Activated naive CD4-positive, alpha-beta T cell treated with anti-CD3 and anti-CD28 coated beads, Interleukin-2, amount 10 ng/mL, durations not matched to agents 7 days and 5 days (primary cell): ENCODE measurements at regions not wholly inside any gene's neighbourhood (a gene's known extent, or its start where the extent isn't known, plus 50 kb on each side); places are given as distances from the start of the nearest gene placed in this dataset.

Source experiments
- CTCF ChIA-PET: fragments of 350-600 bp; sonication (Branson Sonifier 250); formaldehyde crosslinking; loops from one replicate; lab custom pipeline; 2021; ENCODE audit warnings: antibody characterized with exemption; lab: Charles Lee
- DNase-seq: peaks from one replicate; pipeline ENCODE4 v3.0.0-alpha.2; 2020
- H3K27ac Mint-ChIP-seq: one replicate; pipeline ENCODE4 v1.8.0; 2021; ENCODE audit warnings: mild to moderate bottlenecking, moderate library complexity, mixed read lengths
- H3K27me3 Mint-ChIP-seq: one replicate; pipeline ENCODE4 v1.8.0; 2021; ENCODE audit warnings: mild to moderate bottlenecking, mixed read lengths
- H3K36me3 Mint-ChIP-seq: one replicate; pipeline ENCODE4 v1.8.0; 2021; ENCODE audit warnings: mixed read lengths
- H3K4me1 Mint-ChIP-seq: one replicate; pipeline ENCODE4 v1.8.0; 2021; ENCODE audit warnings: mixed read lengths
- H3K4me3 Mint-ChIP-seq: one replicate; pipeline ENCODE4 v1.8.0; 2021; ENCODE audit warnings: mild to moderate bottlenecking, moderate library complexity, mixed read lengths
- H3K9me3 Mint-ChIP-seq: one replicate; pipeline ENCODE4 v1.8.0; 2021; ENCODE audit warnings: mixed read lengths

- Mint-ChIP-seq H3K27me3 (no peaks in the 10 kb centered on the region), H3K4me1 (peaks cover 7% of the 10 kb centered on the region), H3K9me3 (no peaks in the 10 kb centered on the region), H3K27ac (no peak overlapping the region), H3K4me3 (no peak overlapping the region), H3K36me3 (no peaks in the 10 kb centered on the region)
- CTCF ChIA-PET: interaction anchor here (0.9 kb wide), 1 partner anchor 27 kb away, joined by 4 read pairs; no protein-coding TSS in a partner anchor
- DNase-seq: no peak
These were observed 146.9 kb upstream of the DMRT1 start for GRCh38 chr9:694403-695154.

GRCh38 chr9:695252-695651 is 146.2 kb upstream of the DMRT1 start:
- CTCF ChIA-PET: no interaction called here
- no peak overlapping the region for H3K27ac Mint-ChIP-seq

DNA sequence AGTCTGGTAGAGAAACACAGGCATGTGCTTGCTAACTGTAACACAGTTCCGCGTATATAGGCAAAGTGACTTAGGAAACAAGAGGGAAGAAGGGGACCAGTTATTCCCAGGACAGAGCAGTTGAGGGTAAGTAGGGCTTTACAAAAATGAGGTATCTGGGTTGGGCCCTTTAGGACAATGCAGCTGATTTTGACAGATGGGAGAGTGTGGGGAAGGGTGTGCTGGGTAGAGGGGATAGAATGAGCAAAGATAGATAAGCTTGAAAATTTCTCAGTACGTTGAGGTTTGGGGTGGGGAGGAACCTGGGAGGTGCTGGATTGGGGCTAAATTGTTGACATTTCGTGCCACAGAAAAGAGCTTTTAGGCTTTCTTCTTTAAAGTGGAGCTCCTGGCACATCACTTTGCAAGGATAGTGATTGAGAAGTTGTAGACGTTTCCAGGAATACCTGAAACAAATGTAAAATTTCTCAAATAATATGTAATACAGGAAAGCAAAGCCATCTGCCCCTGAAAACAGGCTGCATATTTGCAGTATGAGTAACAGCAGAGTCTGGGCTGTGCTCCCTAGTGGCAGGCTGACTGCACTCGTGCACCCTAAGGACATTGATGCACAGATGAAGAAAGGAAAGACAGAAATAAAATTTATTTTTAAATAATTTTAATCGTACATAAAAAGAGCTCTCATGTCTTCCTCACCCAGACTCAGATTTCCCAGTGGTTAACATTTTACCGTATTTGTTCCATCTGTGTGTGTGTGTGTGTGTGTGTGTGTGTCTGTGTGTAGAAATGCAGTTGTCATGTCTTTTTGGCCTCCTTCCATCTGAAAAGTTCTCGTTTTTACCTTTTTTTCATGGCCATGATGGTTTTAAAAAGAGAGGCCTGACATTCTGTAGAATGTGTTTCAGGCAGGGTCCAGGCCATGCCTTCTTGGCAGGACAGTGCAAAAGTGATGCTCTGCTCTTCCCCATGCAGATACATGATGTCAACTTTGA is 144.9 kb upstream of the DMRT1 start:
- CTCF ChIA-PET: no interaction called here
- Mint-ChIP-seq H3K4me3 (no peak overlapping the region), H3K4me1 (peaks cover 7% of the 10 kb centered on the region), H3K36me3 (no peaks in the 10 kb centered on the region), H3K27ac (no peak overlapping the region), H3K9me3 (no peaks in the 10 kb centered on the region), H3K27me3 (no peaks in the 10 kb centered on the region)
- DNase-seq: no peak

More at GRCh38 chr9:695252-695651, 146.2 kb upstream of the DMRT1 start:
- H3K9me3 Mint-ChIP-seq: no peaks in the 10 kb centered on the region
- no peaks in the 10 kb centered on the region for H3K36me3 Mint-ChIP-seq
- H3K4me1 Mint-ChIP-seq: peaks cover 7% of the 10 kb centered on the region
- H3K27me3 Mint-ChIP-seq: no peaks in the 10 kb centered on the region
- no peak overlapping the region for H3K4me3 Mint-ChIP-seq
- no peak for DNase-seq

DNA sequence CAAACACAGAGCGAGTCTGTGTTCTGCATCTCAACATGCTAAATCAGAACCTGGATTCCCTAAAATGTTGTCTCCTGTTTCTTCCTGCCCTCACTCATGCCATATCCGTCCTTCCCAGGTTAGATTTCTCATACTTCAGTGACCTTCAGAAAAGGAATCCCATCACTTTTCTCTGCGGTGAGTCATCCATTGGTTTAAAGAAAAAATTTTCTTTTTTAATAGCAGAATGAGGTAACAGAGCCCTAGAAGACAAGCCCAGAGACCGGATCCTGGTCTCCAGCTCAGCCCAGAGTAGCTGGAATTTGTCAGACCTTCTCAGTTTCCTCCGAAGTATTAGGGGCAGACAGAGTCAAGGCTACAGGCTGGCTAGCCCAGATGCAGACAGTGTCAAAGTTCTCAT is 143.2 kb upstream of the DMRT1 start:
- peaks cover 6% of the 10 kb centered on the region for H3K4me1 Mint-ChIP-seq
- no peak overlapping the region for H3K4me3 Mint-ChIP-seq
- CTCF ChIA-PET: no interaction called here
- no peaks in the 10 kb centered on the region for H3K27me3 Mint-ChIP-seq
- no peaks in the 10 kb centered on the region for H3K36me3 Mint-ChIP-seq
- no peaks in the 10 kb centered on the region for H3K9me3 Mint-ChIP-seq
- no peak for DNase-seq
- no peak overlapping the region for H3K27ac Mint-ChIP-seq

DNA sequence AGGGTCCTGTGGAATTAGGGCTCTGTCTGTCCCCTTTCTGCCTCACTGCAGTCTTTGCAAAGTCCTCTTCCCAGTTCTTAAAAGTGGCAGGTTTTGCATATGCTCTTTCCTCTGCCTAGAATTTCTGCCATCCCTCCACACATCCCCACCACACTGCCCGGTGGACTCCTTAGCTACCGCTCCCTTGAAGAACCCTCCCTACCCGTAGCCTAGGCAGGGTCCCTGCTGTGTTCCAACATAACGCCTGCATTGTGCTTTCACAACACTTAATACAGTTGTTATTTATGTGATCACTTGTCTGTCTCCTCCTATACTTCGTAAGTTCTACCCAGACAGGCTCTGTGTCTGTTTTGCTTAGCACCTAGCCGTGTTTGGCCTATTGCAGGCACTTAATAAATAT is 142.5 kb upstream of the DMRT1 start:
- H3K36me3 Mint-ChIP-seq: no peaks in the 10 kb centered on the region

GRCh38 chr9:699396-699795 is 142.1 kb upstream of the DMRT1 start:
- H3K4me1 Mint-ChIP-seq: no peaks in the 10 kb centered on the region
- no peak overlapping the region for H3K27ac Mint-ChIP-seq
- no peak overlapping the region for H3K4me3 Mint-ChIP-seq
- H3K9me3 Mint-ChIP-seq: no peaks in the 10 kb centered on the region
- no peak for DNase-seq
- no peaks in the 10 kb centered on the region for H3K27me3 Mint-ChIP-seq
- H3K36me3 Mint-ChIP-seq: no peaks in the 10 kb centered on the region
- CTCF ChIA-PET: no interaction called here

More for the DNA sequence above, 142.5 kb upstream of the DMRT1 start:
- no peaks in the 10 kb centered on the region for H3K27me3 Mint-ChIP-seq
- no peak overlapping the region for H3K27ac Mint-ChIP-seq
- CTCF ChIA-PET: no interaction called here
- no peak for DNase-seq
- no peak overlapping the region for H3K4me3 Mint-ChIP-seq
- no peaks in the 10 kb centered on the region for H3K4me1 Mint-ChIP-seq
- H3K9me3 Mint-ChIP-seq: no peaks in the 10 kb centered on the region

GRCh38 chr9:700365-701282 is 140.9 kb upstream of the DMRT1 start:
- Mint-ChIP-seq H3K27ac (no peak overlapping the region), H3K4me3 (no peak overlapping the region), H3K36me3 (no peaks in the 10 kb centered on the region), H3K27me3 (no peaks in the 10 kb centered on the region), H3K4me1 (no peaks in the 10 kb centered on the region), H3K9me3 (no peaks in the 10 kb centered on the region)
- no peak for DNase-seq
- CTCF ChIA-PET: no interaction called here

DNA sequence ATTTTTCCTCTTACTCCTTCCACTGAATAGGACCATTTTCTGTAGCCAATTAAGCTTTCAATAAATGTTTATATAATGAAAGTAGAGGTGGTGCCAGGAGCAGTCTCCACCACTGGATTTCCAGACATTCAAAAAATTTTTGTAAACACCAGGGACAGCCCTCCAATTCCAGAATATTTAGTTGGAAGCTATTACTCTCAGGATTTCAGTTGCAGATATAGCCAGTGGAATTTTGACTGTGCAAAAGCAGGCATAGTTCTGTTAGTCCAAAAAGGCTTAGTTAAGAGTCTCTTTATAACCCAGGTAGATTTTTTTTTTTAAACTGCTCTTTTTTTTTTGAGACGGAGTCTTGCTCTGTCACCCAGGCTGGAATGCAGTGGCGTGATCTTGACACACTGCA is 138.1 kb upstream of the DMRT1 start:
- Mint-ChIP-seq H3K27me3 (peaks cover 7% of the 10 kb centered on the region), H3K27ac (no peak overlapping the region), H3K4me3 (no peak overlapping the region), H3K4me1 (peaks cover 14% of the 10 kb centered on the region), H3K36me3 (no peaks in the 10 kb centered on the region), H3K9me3 (no peaks in the 10 kb centered on the region)
- no peak for DNase-seq
- CTCF ChIA-PET: no interaction called here

- CTCF ChIA-PET: interaction anchor here (1.0 kb wide), 1 partner anchor 58 kb away, joined by 3 read pairs; no protein-coding TSS in a partner anchor
- Mint-ChIP-seq H3K9me3 (no peaks in the 10 kb centered on the region), H3K27ac (no peak overlapping the region), H3K4me3 (peak overlapping the region; percentile 82), H3K36me3 (peaks cover 7% of the 10 kb centered on the region), H3K4me1 (peaks cover 20% of the 10 kb centered on the region), H3K27me3 (peaks cover 10% of the 10 kb centered on the region)
- DNase-seq: no peak
These were observed 135.4 kb upstream of the DMRT1 start for GRCh38 chr9:706073-706472.

GRCh38 chr9:706606-707459 is 134.7 kb upstream of the DMRT1 start:
- CTCF ChIA-PET: interaction anchor here (0.7 to 1.0 kb wide), 2 partner anchors 57 to 161 kb away, joined by 3 to 4 read pairs; no protein-coding TSS in a partner anchor
- H3K9me3 Mint-ChIP-seq: no peaks in the 10 kb centered on the region

DNA sequence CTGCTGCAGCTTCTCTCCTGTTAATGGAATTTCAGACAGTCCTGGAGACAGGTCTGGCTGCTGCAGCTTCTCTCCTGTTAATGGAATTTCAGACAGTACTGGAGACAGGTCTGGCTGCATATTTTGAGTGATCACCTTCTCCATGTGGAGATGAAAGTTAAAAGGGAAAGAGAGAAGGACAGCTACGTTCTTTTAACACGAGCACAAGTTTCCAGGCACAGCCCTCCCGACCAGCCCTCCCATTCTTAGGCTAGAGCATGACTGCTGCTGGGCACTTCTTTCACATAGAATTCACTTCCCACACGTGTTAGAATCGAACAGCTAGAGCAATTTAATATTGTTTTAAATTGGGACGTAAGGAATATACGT is 133.3 kb upstream of the DMRT1 start:
- Mint-ChIP-seq H3K9me3 (no peaks in the 10 kb centered on the region), H3K27ac (no peak overlapping the region), H3K4me3 (no peak overlapping the region), H3K4me1 (peaks cover 20% of the 10 kb centered on the region), H3K27me3 (peaks cover 10% of the 10 kb centered on the region), H3K36me3 (peaks cover 7% of the 10 kb centered on the region)
- CTCF ChIA-PET: interaction anchor here (1.1 kb wide), 1 partner anchor 205 kb away, joined by 4 read pairs; no protein-coding TSS in a partner anchor
- no peak for DNase-seq

More at GRCh38 chr9:706606-707459, 134.7 kb upstream of the DMRT1 start:
- peaks cover 7% of the 10 kb centered on the region for H3K36me3 Mint-ChIP-seq
- peaks cover 10% of the 10 kb centered on the region for H3K27me3 Mint-ChIP-seq
- DNase-seq: peak; percentile 60
- H3K4me3 Mint-ChIP-seq: peak overlapping the region; percentile 82
- peak overlapping the region; percentile 55 for H3K27ac Mint-ChIP-seq
- H3K4me1 Mint-ChIP-seq: peaks cover 20% of the 10 kb centered on the region

DNA sequence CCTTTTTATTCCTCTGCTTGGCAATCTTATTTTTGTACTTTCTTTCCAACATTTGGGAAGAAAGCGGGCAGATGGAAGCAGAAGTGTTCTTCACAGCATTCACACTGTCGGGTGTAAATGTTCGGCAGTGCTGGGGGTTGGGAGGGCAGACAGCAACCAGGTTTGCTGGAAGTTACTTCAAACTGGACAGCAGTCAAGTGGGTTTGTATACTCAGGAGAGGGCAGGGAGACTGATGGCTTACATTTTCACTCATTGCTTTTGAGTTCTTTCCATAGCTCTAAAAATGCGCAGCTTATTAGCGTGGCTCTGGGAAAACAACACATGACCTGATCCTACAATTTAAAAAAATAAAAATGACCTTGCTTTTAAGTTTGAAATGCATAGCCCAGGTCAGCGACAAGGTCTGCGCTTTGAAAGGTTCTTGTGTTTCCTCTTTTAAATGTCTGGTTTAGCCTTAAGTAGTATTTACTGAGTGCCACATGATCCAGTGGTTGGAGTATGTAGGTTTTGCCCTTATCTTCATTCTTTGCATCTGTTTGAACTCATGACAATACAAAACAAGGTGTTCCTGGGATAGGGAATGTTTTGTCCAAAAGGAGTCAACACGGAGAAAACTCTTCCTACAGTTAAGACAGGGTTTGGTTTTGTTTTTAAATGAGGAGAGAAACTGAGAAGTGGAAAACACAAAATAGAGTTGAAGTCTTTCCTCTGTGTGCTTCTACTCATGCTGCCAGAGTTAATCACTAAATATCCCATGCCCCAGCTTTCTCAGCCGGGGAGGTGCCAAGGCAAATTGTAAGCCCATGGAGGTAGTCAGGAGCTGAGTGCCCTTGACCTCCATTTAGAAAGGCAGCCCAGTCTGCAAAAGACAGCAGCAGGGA is 132.7 kb upstream of the DMRT1 start:
- CTCF ChIA-PET: interaction anchor here (1.1 kb wide), 1 partner anchor 205 kb away, joined by 4 read pairs; no protein-coding TSS in a partner anchor

More for the DNA sequence above, 132.7 kb upstream of the DMRT1 start:
- H3K4me1 Mint-ChIP-seq: peaks cover 20% of the 10 kb centered on the region
- peaks cover 7% of the 10 kb centered on the region for H3K36me3 Mint-ChIP-seq
- no peak overlapping the region for H3K27ac Mint-ChIP-seq
- DNase-seq: no peak
- no peaks in the 10 kb centered on the region for H3K9me3 Mint-ChIP-seq
- H3K27me3 Mint-ChIP-seq: peaks cover 10% of the 10 kb centered on the region
- H3K4me3 Mint-ChIP-seq: no peak overlapping the region
